ENCODE measurements at regions not wholly inside any gene's neighbourhood (a gene's known extent, or its start where the extent isn't known, plus 50 kb on each side); places are given as distances from the start of the nearest gene placed in this dataset.

GRCh38 chr10:33901166-33901565 lies 566.7 kb upstream of the NRP1 start:
- Histone ChIP-seq H4K20me1 (ENCODE audit: insufficient read depth, low read length, poor library complexity, severe bottlenecking) (no peaks in the 10 kb centered on the region), H3K9ac (ENCODE audit: low read depth, low read length, poor library complexity, severe bottlenecking) (no peak overlapping the region), H3K9me3 (ENCODE audit: insufficient read depth, low read depth, low read length) (no peaks in the 10 kb centered on the region), H3F3A (ENCODE audit: low read depth) (no peaks in the 10 kb centered on the region), H3K9me2 (replicated peaks; ENCODE audit: low read depth, low read length) (no peaks in the 10 kb centered on the region), H3K27me3 (ENCODE audit: insufficient read depth, low read length, poor library complexity, severe bottlenecking) (peaks cover 6% of the 10 kb centered on the region), H3K4me2 (ENCODE audit: low read depth, low read length, poor library complexity, severe bottlenecking) (no peak overlapping the region), H3K4me1 (ENCODE audit: insufficient read depth, low read length, poor library complexity, severe bottlenecking) (no peaks in the 10 kb centered on the region), H3K79me2 (ENCODE audit: insufficient read depth, low read length) (no peaks in the 10 kb centered on the region), H3K4me3 (ENCODE audit: low read length, poor library complexity, severe bottlenecking) (no peak overlapping the region), H3K36me3 (ENCODE audit: insufficient read depth, low read length) (no peaks in the 10 kb centered on the region), H2AFZ (ENCODE audit: low read length) (no peak overlapping the region)
- TF ChIP-seq CTCF (conservative IDR thresholded peaks at IDR 0.05; ENCODE audit: low read length): no peak
- no peak for TF ChIP-seq EZH2phosphoT487 (IDR thresholded peaks at IDR 0.05; ENCODE audit: borderline replicate concordance)

DNA sequence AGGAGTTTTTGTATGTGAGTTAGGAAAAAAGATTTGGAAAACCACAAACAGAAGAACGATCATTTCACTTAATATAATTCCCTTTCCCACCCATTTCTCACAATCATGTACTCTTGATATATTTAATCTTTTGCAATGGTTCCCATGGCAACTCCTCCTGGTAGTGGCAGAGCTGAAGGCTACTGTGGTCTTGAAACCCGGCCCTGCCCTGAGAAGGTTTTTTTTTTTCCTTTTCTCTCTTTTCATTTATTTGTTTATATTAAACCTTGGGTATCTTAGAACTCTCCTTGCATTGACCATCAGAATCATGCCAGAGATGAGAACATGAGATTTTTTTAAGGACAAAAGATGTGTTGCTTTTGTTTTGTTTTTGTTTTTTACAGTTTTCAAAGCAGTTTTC lies 566.1 kb upstream of the NRP1 start:
- Histone ChIP-seq H3K79me2 (ENCODE audit: insufficient read depth, low read length) (no peaks in the 10 kb centered on the region), H3K36me3 (ENCODE audit: insufficient read depth, low read length) (no peaks in the 10 kb centered on the region), H3K4me1 (ENCODE audit: insufficient read depth, low read length, poor library complexity, severe bottlenecking) (no peaks in the 10 kb centered on the region), H2AFZ (ENCODE audit: low read length) (no peak overlapping the region), H3K9ac (ENCODE audit: low read depth, low read length, poor library complexity, severe bottlenecking) (no peak overlapping the region), H3K9me2 (replicated peaks; ENCODE audit: low read depth, low read length) (no peaks in the 10 kb centered on the region), H3K4me3 (ENCODE audit: low read length, poor library complexity, severe bottlenecking) (no peak overlapping the region), H3K4me2 (ENCODE audit: low read depth, low read length, poor library complexity, severe bottlenecking) (no peak overlapping the region), H3K27me3 (ENCODE audit: insufficient read depth, low read length, poor library complexity, severe bottlenecking) (peaks cover 6% of the 10 kb centered on the region), H4K20me1 (ENCODE audit: insufficient read depth, low read length, poor library complexity, severe bottlenecking) (no peaks in the 10 kb centered on the region), H3F3A (ENCODE audit: low read depth) (no peaks in the 10 kb centered on the region), H3K9me3 (ENCODE audit: insufficient read depth, low read depth, low read length) (no peaks in the 10 kb centered on the region)
- TF ChIP-seq EZH2phosphoT487 (IDR thresholded peaks at IDR 0.05; ENCODE audit: borderline replicate concordance) (no peak), CTCF (conservative IDR thresholded peaks at IDR 0.05; ENCODE audit: low read length) (no peak)

GRCh38 chr10:33899578-33900531 lies 565.4 kb upstream of the NRP1 start:
- Histone ChIP-seq H3K9me2 (replicated peaks; ENCODE audit: low read depth, low read length) (no peaks in the 10 kb centered on the region), H3K9ac (ENCODE audit: low read depth, low read length, poor library complexity, severe bottlenecking) (no peak overlapping the region), H3K4me2 (ENCODE audit: low read depth, low read length, poor library complexity, severe bottlenecking) (no peak overlapping the region), H3K27me3 (ENCODE audit: insufficient read depth, low read length, poor library complexity, severe bottlenecking) (peaks cover 6% of the 10 kb centered on the region), H4K20me1 (ENCODE audit: insufficient read depth, low read length, poor library complexity, severe bottlenecking) (no peaks in the 10 kb centered on the region), H3K36me3 (ENCODE audit: insufficient read depth, low read length) (no peaks in the 10 kb centered on the region), H3K9me3 (ENCODE audit: insufficient read depth, low read depth, low read length) (no peaks in the 10 kb centered on the region), H3K79me2 (ENCODE audit: insufficient read depth, low read length) (no peaks in the 10 kb centered on the region), H3K4me1 (ENCODE audit: insufficient read depth, low read length, poor library complexity, severe bottlenecking) (no peaks in the 10 kb centered on the region), H3F3A (ENCODE audit: low read depth) (no peaks in the 10 kb centered on the region), H2AFZ (ENCODE audit: low read length) (no peak overlapping the region), H3K4me3 (ENCODE audit: low read length, poor library complexity, severe bottlenecking) (no peak overlapping the region)
- TF ChIP-seq CTCF (conservative IDR thresholded peaks at IDR 0.05; ENCODE audit: low read length) (no peak), EZH2phosphoT487 (IDR thresholded peaks at IDR 0.05; ENCODE audit: borderline replicate concordance) (no peak)
